ENCODE measurements at regions not wholly inside any gene's neighbourhood (a gene's known extent, or its start where the extent isn't known, plus 50 kb on each side); places are given as distances from the start of the nearest gene placed in this dataset.

DNA sequence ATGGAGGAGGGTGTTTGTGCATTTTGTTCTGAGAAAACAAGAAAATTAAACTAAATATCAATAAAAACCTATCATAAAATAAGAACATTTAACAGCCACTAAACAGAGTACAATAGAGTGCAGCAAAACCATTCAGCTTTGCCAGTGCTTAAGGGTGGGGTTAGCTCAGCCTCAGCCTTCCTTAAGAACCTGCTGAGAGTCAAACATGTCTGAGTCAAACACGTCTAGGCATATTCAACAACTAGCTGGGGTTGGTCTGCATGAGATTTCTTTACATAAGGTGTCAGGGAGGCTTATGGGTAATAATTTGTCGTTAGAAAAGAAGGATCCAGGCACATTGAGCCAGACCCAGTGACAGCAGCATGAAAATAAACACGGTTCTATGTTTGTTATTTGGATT lies 298.2 kb downstream of the SP3 start:
- TF ChIP-seq CTCF (IDR thresholded peaks at IDR 0.05) (no peak), POLR2A (IDR thresholded peaks at IDR 0.05) (no peak)
